ENCODE measurements at regions not wholly inside any gene's neighbourhood (a gene's known extent, or its start where the extent isn't known, plus 50 kb on each side); places are given as distances from the start of the nearest gene placed in this dataset. TPM values are rescaled to one million over a fixed set of nuclear protein-coding genes. Genes with fewer than 3 reads are reported as not detected.
A peak's percentile ranks its signal among the peaks of the same experiment; 100 is the strongest.

DNA sequence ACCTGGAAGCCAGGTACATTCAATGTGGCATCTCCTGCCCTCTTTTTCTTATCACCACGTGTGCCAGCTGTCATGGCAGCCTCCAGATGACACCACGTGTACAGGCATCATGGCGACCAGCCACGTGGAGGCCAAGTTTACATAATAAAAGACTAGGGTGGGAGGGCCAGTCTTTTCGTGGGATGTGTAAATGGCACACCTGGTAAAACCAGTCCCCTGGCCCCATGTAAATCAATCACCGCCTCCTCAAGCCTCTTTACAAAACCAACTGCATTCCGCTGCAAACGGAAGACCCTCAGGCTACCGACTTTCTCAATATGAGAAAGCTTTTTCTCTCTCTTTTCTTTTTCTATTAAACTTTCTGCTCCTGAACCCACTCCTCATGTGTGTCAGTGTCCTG, 65.1 kb upstream of the PHF14 start:
- no peak for DNase-seq (ENCODE audit: low read depth in 4 of 6, low spot score in 6 of 6)
- H3K4me3 ChIP-seq (ENCODE audit: low read depth, low read length): no peak overlapping the region
- no peak overlapping the region for H3K27ac ChIP-seq (ENCODE audit: low read depth, low read length)
- no peaks in the 10 kb centered on the region for H3K27me3 ChIP-seq (ENCODE audit: control insufficient read depth, insufficient read depth, low read length)
- no peaks in the 10 kb centered on the region for H3K36me3 ChIP-seq (ENCODE audit: control insufficient read depth, insufficient read depth, low read length)
- WGBS (ENCODE audit: insufficient coverage): 74% methylated on average over 4 of the region's 9 CpGs
- H3K4me1 ChIP-seq (ENCODE audit: control insufficient read depth, insufficient read depth, low read length): no peaks in the 10 kb centered on the region
- peaks cover 2% of the 10 kb centered on the region for H3K9me3 ChIP-seq (ENCODE audit: control insufficient read depth, insufficient read depth, low read length)

DNA sequence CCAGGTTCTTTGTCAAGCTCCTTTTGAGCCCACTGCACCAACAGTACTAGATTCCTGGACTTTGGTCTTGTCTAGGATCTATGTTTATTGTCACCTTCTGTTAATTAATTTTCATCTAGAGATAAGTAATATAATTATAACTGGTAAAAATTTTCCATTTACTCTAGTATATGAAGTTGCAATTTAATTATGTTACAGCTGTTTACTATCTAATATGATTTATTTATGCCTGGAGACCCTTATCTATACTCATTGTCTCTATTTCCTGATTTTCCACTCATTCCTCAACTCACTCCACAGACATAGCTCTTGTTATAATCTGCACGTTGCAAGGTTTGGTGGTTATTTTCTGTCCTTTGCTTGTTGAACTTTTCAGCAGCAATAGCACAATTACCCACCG, 63.2 kb upstream of the PHF14 start:
- Histone ChIP-seq H3K36me3 (ENCODE audit: control insufficient read depth, insufficient read depth, low read length) (no peaks in the 10 kb centered on the region), H3K4me1 (ENCODE audit: control insufficient read depth, insufficient read depth, low read length) (no peaks in the 10 kb centered on the region), H3K27ac (ENCODE audit: low read depth, low read length) (no peak overlapping the region), H3K27me3 (ENCODE audit: control insufficient read depth, insufficient read depth, low read length) (no peaks in the 10 kb centered on the region), H3K9me3 (ENCODE audit: control insufficient read depth, insufficient read depth, low read length) (peaks cover 4% of the 10 kb centered on the region), H3K4me3 (ENCODE audit: low read depth, low read length) (no peak overlapping the region)
- whole genome bisulfite sequencing (ENCODE audit: insufficient coverage): 82% methylated on average over 2 of the region's 2 CpGs
- no peak for DNase-seq (ENCODE audit: low read depth in 4 of 6, low spot score in 6 of 6)

DNA sequence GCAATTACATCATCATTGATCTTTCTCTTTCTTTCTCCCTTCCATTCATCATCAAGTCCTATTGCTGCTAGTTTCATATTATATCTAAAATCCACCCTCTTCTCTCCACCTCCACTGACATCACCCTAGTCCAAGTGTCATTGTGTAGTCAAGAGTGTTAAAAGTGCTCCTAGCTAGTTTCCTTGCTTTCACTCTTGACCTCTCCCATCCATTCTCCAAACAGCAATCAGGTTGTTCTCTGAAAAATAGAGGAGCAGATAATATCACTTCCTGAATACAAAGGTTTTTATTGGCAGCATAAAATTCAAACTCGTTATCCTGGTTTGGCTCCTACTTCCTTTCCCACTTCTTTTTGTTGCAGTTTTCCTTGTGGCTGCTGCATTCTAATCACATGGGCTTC, 61.6 kb upstream of the PHF14 start:
- no peak overlapping the region for H3K4me3 ChIP-seq (ENCODE audit: low read depth, low read length)
- DNase-seq (ENCODE audit: low read depth in 4 of 6, low spot score in 6 of 6): no peak
- WGBS (ENCODE audit: insufficient coverage): 100% methylated on average over 1 of the region's 1 CpG

DNA sequence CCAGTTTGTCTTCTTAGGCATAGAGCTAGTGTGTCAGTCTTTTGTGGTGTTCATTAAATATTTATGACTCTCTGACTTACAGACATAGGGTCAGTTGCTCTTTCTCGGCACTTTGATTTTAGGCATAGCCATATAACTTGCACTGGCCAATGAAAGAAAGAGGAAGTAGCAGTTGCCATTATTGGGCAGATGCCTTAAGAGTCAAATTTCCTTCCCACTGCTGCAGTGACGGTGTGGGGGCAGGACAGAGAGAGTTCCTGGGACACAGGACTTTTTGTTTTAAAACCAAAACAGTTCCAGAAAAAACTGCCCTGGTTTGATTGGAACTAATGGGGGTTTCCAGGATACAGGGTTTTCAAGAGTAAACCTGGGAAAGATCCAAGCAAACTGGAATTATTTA, 60.2 kb upstream of the PHF14 start:
- H3K9me3 ChIP-seq (ENCODE audit: control insufficient read depth, insufficient read depth, low read length): peaks cover 4% of the 10 kb centered on the region
- no peaks in the 10 kb centered on the region for H3K27me3 ChIP-seq (ENCODE audit: control insufficient read depth, insufficient read depth, low read length)
- no peak overlapping the region for H3K4me3 ChIP-seq (ENCODE audit: low read depth, low read length)
- H3K27ac ChIP-seq (ENCODE audit: low read depth, low read length): no peak overlapping the region
- no peaks in the 10 kb centered on the region for H3K36me3 ChIP-seq (ENCODE audit: control insufficient read depth, insufficient read depth, low read length)
- no CpG with 5 or more reads among the region's 2 CpGs for WGBS (ENCODE audit: insufficient coverage)
- DNase-seq (ENCODE audit: low read depth in 4 of 6, low spot score in 6 of 6): peak in 3 of 6 donors; percentile 9 to 40 (median 14)
- H3K4me1 ChIP-seq (ENCODE audit: control insufficient read depth, insufficient read depth, low read length): no peaks in the 10 kb centered on the region

More for the DNA sequence above, 61.6 kb upstream of the PHF14 start:
- Histone ChIP-seq H3K27me3 (ENCODE audit: control insufficient read depth, insufficient read depth, low read length) (no peaks in the 10 kb centered on the region), H3K4me1 (ENCODE audit: control insufficient read depth, insufficient read depth, low read length) (no peaks in the 10 kb centered on the region), H3K9me3 (ENCODE audit: control insufficient read depth, insufficient read depth, low read length) (peaks cover 4% of the 10 kb centered on the region), H3K27ac (ENCODE audit: low read depth, low read length) (no peak overlapping the region), H3K36me3 (ENCODE audit: control insufficient read depth, insufficient read depth, low read length) (no peaks in the 10 kb centered on the region)

DNA sequence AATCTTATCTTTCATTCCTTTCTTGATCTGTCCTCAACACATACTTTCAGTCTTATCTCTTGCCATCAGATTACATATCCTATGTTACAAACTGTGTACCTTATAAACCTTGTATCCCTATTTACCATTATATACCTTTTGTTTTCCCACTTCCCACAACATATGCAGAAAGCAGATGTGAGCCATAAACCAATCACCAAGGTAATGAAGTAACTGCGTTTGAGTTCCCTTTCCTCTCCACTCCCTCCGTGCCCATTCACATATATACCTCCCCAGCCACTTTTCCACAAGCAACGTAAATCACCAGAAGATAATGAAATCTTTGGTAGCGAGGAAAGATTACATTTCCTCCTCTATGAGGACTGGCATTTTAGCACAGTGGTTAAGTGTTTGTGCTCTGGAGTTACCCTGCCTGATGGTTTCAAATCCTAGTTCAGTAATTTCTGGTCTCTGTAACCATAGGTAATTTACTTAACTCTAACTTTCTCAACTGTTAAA, 55.5 kb upstream of the PHF14 start:
- no peaks in the 10 kb centered on the region for H3K27me3 ChIP-seq (ENCODE audit: control insufficient read depth, insufficient read depth, low read length)
- no peaks in the 10 kb centered on the region for H3K4me1 ChIP-seq (ENCODE audit: control insufficient read depth, insufficient read depth, low read length)
- H3K27ac ChIP-seq (ENCODE audit: low read depth, low read length): no peak overlapping the region
- H3K9me3 ChIP-seq (ENCODE audit: control insufficient read depth, insufficient read depth, low read length): peaks cover 2% of the 10 kb centered on the region
- 20% methylated on average over 1 of the region's 4 CpGs for WGBS (ENCODE audit: insufficient coverage)
- H3K4me3 ChIP-seq (ENCODE audit: low read depth, low read length): no peak overlapping the region
- DNase-seq (ENCODE audit: low read depth in 4 of 6, low spot score in 6 of 6): peak in 1 of 6 donors; percentile 18
- no peaks in the 10 kb centered on the region for H3K36me3 ChIP-seq (ENCODE audit: control insufficient read depth, insufficient read depth, low read length)

DNA sequence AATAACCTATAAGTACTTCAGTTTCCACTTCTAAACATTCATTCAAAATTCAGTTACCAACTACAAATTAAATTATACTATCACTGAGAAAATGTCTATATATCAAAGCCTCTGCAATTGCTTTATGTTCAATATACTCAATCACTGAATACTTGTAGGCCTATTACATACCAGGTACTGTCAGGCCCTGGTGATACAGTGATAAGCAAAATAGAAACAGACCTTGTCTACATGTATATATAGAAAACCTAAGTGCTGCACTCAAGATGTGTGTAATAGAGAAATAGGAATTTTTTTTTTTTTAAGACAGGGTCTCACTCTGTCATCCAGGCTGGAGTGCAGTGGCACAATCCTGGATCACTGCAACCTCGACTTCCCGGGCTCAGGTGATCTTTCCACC, 53.7 kb upstream of the PHF14 start:
- no peak for DNase-seq (ENCODE audit: low read depth in 4 of 6, low spot score in 6 of 6)
- Histone ChIP-seq H3K4me1 (ENCODE audit: control insufficient read depth, insufficient read depth, low read length) (no peaks in the 10 kb centered on the region), H3K9me3 (ENCODE audit: control insufficient read depth, insufficient read depth, low read length) (peaks cover 2% of the 10 kb centered on the region), H3K36me3 (ENCODE audit: control insufficient read depth, insufficient read depth, low read length) (no peaks in the 10 kb centered on the region), H3K27ac (ENCODE audit: low read depth, low read length) (no peak overlapping the region), H3K4me3 (ENCODE audit: low read depth, low read length) (no peak overlapping the region), H3K27me3 (ENCODE audit: control insufficient read depth, insufficient read depth, low read length) (no peaks in the 10 kb centered on the region)
- WGBS (ENCODE audit: insufficient coverage): 100% methylated on average over 2 of the region's 2 CpGs

Small RNA genes in the stretch of these regions (small RNA-seq; reads per million reads assigned to genes)
- not detected for gene AC004852.1 (ENCODE audit: low replicate concordance)
- gene AC009945.1 (ENCODE audit: low replicate concordance): not detected
- 0.06 reads per million for gene RF00012 (ENCODE audit: low replicate concordance)
- not detected for gene RF00019 (ENCODE audit: low replicate concordance)
